ENCODE measurements at regions not wholly inside any gene's neighbourhood (a gene's known extent, or its start where the extent isn't known, plus 50 kb on each side); places are given as distances from the start of the nearest gene placed in this dataset.

GRCh38 chr10:29757551-29758297 lies 123.0 kb upstream of the SVIL start:
- no peak for DNase-seq

GRCh38 chr10:29756451-29756850 lies 121.7 kb upstream of the SVIL start:
- DNase-seq = peak; percentile 40 to 76 (median 41)

- DNase-seq = no peak
Measured at GRCh38 chr10:29753283-29753682, 118.5 kb upstream of the SVIL start.

GRCh38 chr10:29751684-29752083 lies 116.9 kb upstream of the SVIL start:
- DNase-seq = no peak

- DNase-seq = no peak
Measured at GRCh38 chr10:29751240-29751639, 116.5 kb upstream of the SVIL start.

GRCh38 chr10:29749150-29749549 lies 114.4 kb upstream of the SVIL start:
- no peak for DNase-seq

- DNase-seq = no peak
Measured at GRCh38 chr10:29748109-29748650, 113.4 kb upstream of the SVIL start.

GRCh38 chr10:29746080-29746797 lies 111.5 kb upstream of the SVIL start:
- DNase-seq = peak in 1 of 3 donors; percentile 71

GRCh38 chr10:29740981-29741545 lies 106.3 kb upstream of the SVIL start:
- no peak for DNase-seq

- no peak for DNase-seq
Measured at GRCh38 chr10:29738341-29738740, 103.6 kb upstream of the SVIL start.

GRCh38 chr10:29737074-29737593 lies 102.4 kb upstream of the SVIL start:
- no peak for DNase-seq

- DNase-seq = peak in 2 of 3 donors; percentile 67 to 81
Measured at GRCh38 chr10:29736366-29737073, 101.7 kb upstream of the SVIL start.

- DNase-seq = peak; percentile 75 to 96 (median 91)
Measured at GRCh38 chr10:29735628-29736365, 101.0 kb upstream of the SVIL start.

GRCh38 chr10:29734962-29735627 lies 100.3 kb upstream of the SVIL start:
- peak in 2 of 3 donors; percentile 63 to 84 for DNase-seq

- no peak for DNase-seq
Measured at GRCh38 chr10:29734640-29734961, 99.8 kb upstream of the SVIL start.

GRCh38 chr10:29733323-29733722 lies 98.6 kb upstream of the SVIL start:
- DNase-seq = no peak

- no peak for DNase-seq
Measured at GRCh38 chr10:29732918-29733317, 98.1 kb upstream of the SVIL start.

- peak in 2 of 3 donors; percentile 60 to 81 for DNase-seq
Measured at GRCh38 chr10:29731760-29732159, 97.0 kb upstream of the SVIL start.

- DNase-seq = no peak
Measured at GRCh38 chr10:29730969-29731368, 96.2 kb upstream of the SVIL start.

- DNase-seq = no peak
Measured at GRCh38 chr10:29730458-29730857, 95.7 kb upstream of the SVIL start.
